Keratinocyte (primary cell): ENCODE measurements at regions not wholly inside any gene's neighbourhood (a gene's known extent, or its start where the extent isn't known, plus 50 kb on each side); places are given as distances from the start of the nearest gene placed in this dataset.

ENCODE experiments used
- DNase-seq: peaks from one replicate; pipeline ENCODE4 v3.0.0-alpha.2; 2011; ENCODE audit warnings: low read depth, missing footprints, low spot score
- FAIRE-seq: peaks from 2 replicates; lab custom pipeline; 2011; peaks lifted over from hg19 to GRCh38; lab: Jason Lieb, UNC
- H2AFZ ChIP-seq: 2 replicates; pipeline ENCODE4 v1.6.0; 2012; ENCODE audit warnings: low read length, control low read depth, inconsistent platforms; ENCODE audit not compliant: control insufficient read depth
- H3K27ac ChIP-seq: 2 replicates; pipeline ENCODE4 v1.5.1; 2011; ENCODE audit warnings: low read length; ENCODE audit not compliant: control insufficient read depth, insufficient read depth
- H3K27me3 ChIP-seq: 3 replicates; pipeline ENCODE4 v1.6.0; 2011; ENCODE audit warnings: low read length; ENCODE audit not compliant: control insufficient read depth, insufficient read depth; ENCODE audit errors: extremely low read depth
- H3K36me3 ChIP-seq, 2 experiments: 2 replicates in 1 of 2; 3 replicates in 1 of 2; pipeline ENCODE4 v1.5.1; 2011; ENCODE audit warnings: low read length in 2 of 2, mild to moderate bottlenecking in 1 of 2; ENCODE audit not compliant: control insufficient read depth in 2 of 2, insufficient read depth in 2 of 2; ENCODE audit errors: extremely low read depth in 1 of 2
- H3K4me1 ChIP-seq: 3 replicates; pipeline ENCODE4 v1.5.1; 2011; ENCODE audit warnings: low read length; ENCODE audit not compliant: control insufficient read depth, insufficient read depth; ENCODE audit errors: extremely low read depth
- H3K4me2 ChIP-seq: 3 replicates; pipeline ENCODE4 v1.6.0; 2011; ENCODE audit warnings: low read depth, low read length; ENCODE audit not compliant: control insufficient read depth, insufficient read depth; ENCODE audit errors: extremely low read depth
- H3K4me3 ChIP-seq, 3 experiments: fragments of 200-600 bp in 1 of 3; sonication (generic) in 1 of 3; 2 replicates in 2 of 3; 3 replicates in 1 of 3; pipeline ENCODE4 v1.5.1; 2011 to 2016; ENCODE audit warnings: low read length in 3 of 3, mild to moderate bottlenecking in 3 of 3, control low read depth in 2 of 3, inconsistent platforms in 1 of 3, low read depth in 1 of 3, mixed read lengths in 1 of 3, mixed run types in 1 of 3, moderate library complexity in 1 of 3; ENCODE audit not compliant: control insufficient read depth in 2 of 3, insufficient read depth in 2 of 3; ENCODE audit errors: extremely low read depth in 1 of 3
- H3K79me2 ChIP-seq: 2 replicates; pipeline ENCODE4 v1.6.0; 2012; ENCODE audit warnings: low read length; ENCODE audit not compliant: control insufficient read depth, insufficient read depth
- H3K9ac ChIP-seq: 3 replicates; pipeline ENCODE4 v1.6.0; 2011; ENCODE audit warnings: low read length; ENCODE audit not compliant: control insufficient read depth, insufficient read depth; ENCODE audit errors: extremely low read depth
- H3K9me1 ChIP-seq: 3 replicates; pipeline ENCODE4 v1.6.0; 2011; ENCODE audit warnings: low read length; ENCODE audit not compliant: control insufficient read depth, insufficient read depth; ENCODE audit errors: extremely low read depth
- H3K9me3 ChIP-seq: 2 replicates; pipeline ENCODE4 v1.5.1; 2012; ENCODE audit warnings: low read depth, low read length; ENCODE audit not compliant: control insufficient read depth
- H4K20me1 ChIP-seq: 3 replicates; pipeline ENCODE4 v1.6.0; 2011; ENCODE audit warnings: low read length; ENCODE audit not compliant: control insufficient read depth, insufficient read depth; ENCODE audit errors: extremely low read depth
- CTCF ChIP-seq, 3 experiments: IDR thresholded peaks in 1 of 3; conservative IDR thresholded peaks in 1 of 3; optimal IDR thresholded peaks in 1 of 3; 2 replicates in 2 of 3; 3 replicates in 1 of 3; pipeline versions ENCODE3 to v1.5.1; 2011; ENCODE audit warnings: low read length in 3 of 3, mild to moderate bottlenecking in 3 of 3, moderate library complexity in 2 of 3, control low read depth in 1 of 3, inconsistent platforms in 1 of 3; ENCODE audit not compliant: insufficient read depth in 2 of 3; ENCODE audit errors: extremely low read depth in 1 of 3
- EZH2 ChIP-seq: IDR thresholded peaks from one replicate; pipeline ENCODE4 v1.6.1; 2012; ENCODE audit warnings: inconsistent platforms, mild to moderate bottlenecking, low read length, moderate library complexity
- dilution Hi-C: fragments of 300-500 bp; cut with MboI; formaldehyde crosslinking; loops from one replicate; pipeline ENCODE4 v1.7.0; 2020; ENCODE audit warnings: low sequenced_read_pairs; ENCODE audit not compliant: extremely low pct_ligation_motif_present

DNA sequence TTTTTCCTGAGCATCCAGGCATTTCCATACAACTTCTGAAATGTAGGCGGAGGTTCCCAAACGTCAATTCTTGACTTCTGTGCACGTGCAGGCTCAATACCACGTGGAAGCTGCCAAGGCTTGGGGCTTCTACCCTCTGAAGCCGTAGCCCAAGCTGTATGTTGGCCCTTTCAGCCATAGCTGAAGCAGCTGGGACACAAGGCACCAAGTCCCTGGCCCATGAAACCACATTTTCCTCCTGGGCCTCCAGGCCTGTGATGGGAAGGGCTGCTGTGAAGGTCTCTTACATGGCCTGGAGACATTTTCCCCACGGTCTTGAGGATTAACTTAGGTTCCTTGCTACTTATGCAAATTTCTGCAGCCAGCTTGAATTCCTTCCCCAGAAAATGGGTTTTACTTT is 103.6 kb downstream of the NREP start:
- no peak overlapping the region for H3K9ac ChIP-seq
- no peak overlapping the region for H3K4me2 ChIP-seq
- H4K20me1 ChIP-seq: no peaks in the 10 kb centered on the region
- H3K36me3 ChIP-seq: no peaks in the 10 kb centered on the region
- H3K9me3 ChIP-seq: no peaks in the 10 kb centered on the region
- no peak for TF ChIP-seq EZH2
- H2AFZ ChIP-seq: no peak overlapping the region
- no peaks in the 10 kb centered on the region for H3K9me1 ChIP-seq
- no peaks in the 10 kb centered on the region for H3K79me2 ChIP-seq
- DNase-seq (no peak), FAIRE-seq (no peak)
- H3K27me3 ChIP-seq: no peaks in the 10 kb centered on the region
- no peak overlapping the region for H3K27ac ChIP-seq
- no peak overlapping the region for H3K4me3 ChIP-seq
- dilution Hi-C loops: no loop called here
- H3K4me1 ChIP-seq: no peaks in the 10 kb centered on the region

GRCh38 chr5:111649516-111649915 is 107.5 kb downstream of the NREP start:
- no peaks in the 10 kb centered on the region for H4K20me1 ChIP-seq
- dilution Hi-C loops: no loop called here
- FAIRE-seq: no peak
- TF ChIP-seq EZH2: no peak
- no peak for TF ChIP-seq CTCF (optimal IDR thresholded peaks at IDR 0.05 in 1 of 3, IDR thresholded peaks at IDR 0.05 in 1 of 3, conservative IDR thresholded peaks at IDR 0.05 in 1 of 3; ENCODE audit: extremely low read depth in 1 of 3, insufficient read depth in 2 of 3, low read length in 3 of 3)
- no peaks in the 10 kb centered on the region for H3K9me3 ChIP-seq
- H3K9me1 ChIP-seq: no peaks in the 10 kb centered on the region
- no peak overlapping the region for H3K4me2 ChIP-seq
- no peak overlapping the region for H3K9ac ChIP-seq
- H3K79me2 ChIP-seq: no peaks in the 10 kb centered on the region
- no peak for DNase-seq
- no peaks in the 10 kb centered on the region for H3K36me3 ChIP-seq
- no peak overlapping the region for H2AFZ ChIP-seq
- H3K27ac ChIP-seq: no peak overlapping the region
- H3K27me3 ChIP-seq: no peaks in the 10 kb centered on the region
- no peak overlapping the region for H3K4me3 ChIP-seq
- no peaks in the 10 kb centered on the region for H3K4me1 ChIP-seq

DNA sequence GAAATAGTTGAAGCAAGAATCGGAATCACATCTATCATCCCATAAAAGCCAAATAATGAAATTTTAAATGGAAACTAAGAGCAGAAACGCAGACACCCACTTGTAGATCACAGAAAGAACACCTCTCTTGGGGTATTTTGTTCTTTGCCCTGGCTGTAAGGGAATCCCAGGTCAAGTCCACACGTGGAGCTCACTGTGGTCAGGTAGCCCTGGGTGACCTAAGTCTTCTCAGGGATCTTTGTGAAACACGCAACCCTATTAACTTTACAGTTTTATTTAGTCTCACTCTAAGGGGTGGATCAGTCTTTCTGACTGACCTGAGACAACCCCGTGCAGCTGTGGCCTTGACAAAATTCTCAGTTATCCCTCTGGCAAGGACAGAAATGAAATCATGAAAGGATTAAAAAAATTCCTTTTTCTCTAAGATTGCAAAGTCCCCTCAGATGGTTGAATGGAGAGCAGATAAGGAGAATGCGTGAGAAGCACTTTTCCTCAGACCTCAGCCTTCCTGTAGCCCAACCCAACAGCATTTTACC is 111.6 kb downstream of the NREP start:
- Histone ChIP-seq H2AFZ (no peak overlapping the region), H3K79me2 (no peaks in the 10 kb centered on the region), H3K36me3 (no peaks in the 10 kb centered on the region), H3K9me3 (no peaks in the 10 kb centered on the region), H3K27ac (no peak overlapping the region), H3K4me3 (no peak overlapping the region), H3K27me3 (no peaks in the 10 kb centered on the region), H4K20me1 (no peaks in the 10 kb centered on the region), H3K4me2 (no peak overlapping the region), H3K4me1 (peaks cover 16% of the 10 kb centered on the region), H3K9me1 (no peaks in the 10 kb centered on the region), H3K9ac (no peak overlapping the region)
- dilution Hi-C loops: no loop called here
- TF ChIP-seq CTCF (optimal IDR thresholded peaks at IDR 0.05 in 1 of 3, IDR thresholded peaks at IDR 0.05 in 1 of 3, conservative IDR thresholded peaks at IDR 0.05 in 1 of 3; ENCODE audit: extremely low read depth in 1 of 3, insufficient read depth in 2 of 3, low read length in 3 of 3) (no peak), EZH2 (no peak)
- no peak for DNase-seq
- no peak for FAIRE-seq
